Spleen (tissue), 11 donors: ENCODE measurements at regions not wholly inside any gene's neighbourhood (a gene's known extent, or its start where the extent isn't known, plus 50 kb on each side); places are given as distances from the start of the nearest gene placed in this dataset.

ENCODE experiments used
- DNase-seq: peaks from one replicate; pipeline ENCODE4 v3.0.0-alpha.2; 2020
- H3K27ac ChIP-seq, 8 donors: fragments of 200-600 bp; sonication (generic) in 7 of 8; 1 replicate in 4 of 8; 2 replicates in 4 of 8; pipeline versions ENCODE4 v1.5.0 to v1.8.0; 2016 to 2021; ENCODE audit warnings: inconsistent platforms in 4 of 8, mild to moderate bottlenecking in 4 of 8, moderate library complexity in 1 of 8
- H3K27me3 ChIP-seq, 7 donors: fragments of 200-600 bp; sonication (generic) in 6 of 7; replicated peaks in 1 of 7; 1 replicate in 4 of 7; 2 replicates in 3 of 7; pipeline versions ENCODE4 v1.5.0 to v1.8.0; 2016 to 2021; ENCODE audit warnings: inconsistent platforms in 3 of 7, mild to moderate bottlenecking in 1 of 7
- H3K36me3 ChIP-seq, 6 donors: fragments of 200-600 bp; sonication (generic) in 5 of 6; 1 replicate in 4 of 6; 2 replicates in 2 of 6; pipeline versions ENCODE4 v1.5.0 to v1.8.0; 2016 to 2021; ENCODE audit warnings: inconsistent platforms in 2 of 6
- H3K4me1 ChIP-seq, 6 donors: fragments of 200-600 bp; sonication (generic) in 5 of 6; 1 replicate in 3 of 6; 2 replicates in 3 of 6; pipeline versions ENCODE4 v1.5.0 to v1.8.0; 2016 to 2021; ENCODE audit warnings: inconsistent platforms in 3 of 6
- H3K4me3 ChIP-seq, 8 donors: fragments of 200-600 bp; sonication (generic) in 7 of 8; 1 replicate in 4 of 8; 2 replicates in 4 of 8; pipeline versions ENCODE4 v1.5.0 to v1.8.0; 2016 to 2021; ENCODE audit warnings: inconsistent platforms in 4 of 8, mild to moderate bottlenecking in 4 of 8, moderate library complexity in 2 of 8
- H3K9me3 ChIP-seq, 8 donors: fragments of 200-600 bp; sonication (generic) in 7 of 8; 1 replicate in 4 of 8; 2 replicates in 4 of 8; pipeline versions ENCODE4 v1.5.0 to v1.8.0; 2016 to 2021; ENCODE audit warnings: inconsistent platforms in 4 of 8
- CTCF ChIP-seq, 11 experiments: fragments of 200-600 bp in 7 of 11; fragments of 450-650 bp in 4 of 11; sonication (generic) in 4 of 11; IDR thresholded peaks in 8 of 11; conservative IDR thresholded peaks in 3 of 11; 1 replicate in 7 of 11; 2 replicates in 4 of 11; pipeline versions ENCODE4 v1.4.0 to v1.8.0; 2016 to 2021; ENCODE audit warnings: antibody characterized with exemption in 11 of 11, inconsistent platforms in 4 of 11, mild to moderate bottlenecking in 1 of 11
- POLR2A ChIP-seq, 3 donors: fragments of 450-650 bp; IDR thresholded peaks; one replicate each; pipeline ENCODE4 v1.5.1; 2017; ENCODE audit warnings: antibody characterized with exemption in 3 of 3, mild to moderate bottlenecking in 1 of 3
- POLR2AphosphoS5 ChIP-seq, 3 donors: sonication (generic); formaldehyde crosslinking; IDR thresholded peaks; one replicate each; pipeline ENCODE4 v1.5.1; 2017; ENCODE audit warnings: antibody characterized with exemption in 3 of 3
- WGBS, 5 donors: extraction: QIAGEN DNeasy Blood & Tissue Kit in 3 of 5; methylation state at CpG; one replicate each; pipeline versions ENCODE4 v1.1.5 to v1.1.7; 2013 to 2018; 5-methylcytosine and 5-hydroxymethylcytosine counted together
- intact Hi-C: fragments of 100-400 bp; cut with DNase I; formaldehyde crosslinking; loops from one replicate; pipeline ENCODE4 v1.15.0; 2023; ENCODE audit warnings: low total_unique reads
- donor health status: healthy with polysubstance abuse.
- donor health status: DM: no; HTN: no; CAD: no; lungs with moderate emphysema.
- donor health status: DM: no; HTN: no; CAD: no.
- donor health status: Bipolar disorder and iron deficiency.
- donor health status: healthy.
- donor health status: DM: no; HTN: no; CAD: no.
- donor health status: DM: yes; HTN: yes; CAD: no.

GRCh38 chr2:4073026-4073569, 369.7 kb downstream of the DCDC2C start:
- no peak for DNase-seq
- intact Hi-C loops: no loop called here

GRCh38 chr2:4077017-4077416, 373.6 kb downstream of the DCDC2C start:
- H3K36me3 ChIP-seq: no peaks in the 10 kb centered on the region
- no peaks in the 10 kb centered on the region for H3K27me3 ChIP-seq
- no peak overlapping the region for H3K4me3 ChIP-seq
- no peak for TF ChIP-seq POLR2AphosphoS5 (IDR thresholded peaks at IDR 0.05)
- TF ChIP-seq CTCF (IDR thresholded peaks at IDR 0.05 in 8 of 11, conservative IDR thresholded peaks at IDR 0.05 in 3 of 11): no peak
- no peak for TF ChIP-seq POLR2A (IDR thresholded peaks at IDR 0.05)
- peaks cover 0 to 22% (median 3%) of the 10 kb centered on the region in 8 donors for H3K9me3 ChIP-seq
- peaks cover 0 to 8% (median 0%) of the 10 kb centered on the region in 6 donors for H3K4me1 ChIP-seq
- DNase-seq: no peak
- intact Hi-C loops: no loop called here
- no peak overlapping the region for H3K27ac ChIP-seq
- WGBS, 5 donors: 45 to 62% (median 58%) methylated on average over 3 of the region's 3 CpGs

More at GRCh38 chr2:4073026-4073569, 369.7 kb downstream of the DCDC2C start:
- Histone ChIP-seq H3K4me3 (no peak overlapping the region), H3K36me3 (no peaks in the 10 kb centered on the region), H3K9me3 (peaks cover 0 to 10% (median 0%) of the 10 kb centered on the region in 8 donors), H3K27ac (no peak overlapping the region), H3K27me3 (no peaks in the 10 kb centered on the region), H3K4me1 (peaks cover 0 to 8% (median 0%) of the 10 kb centered on the region in 6 donors)
- TF ChIP-seq POLR2AphosphoS5 (IDR thresholded peaks at IDR 0.05) (no peak), POLR2A (IDR thresholded peaks at IDR 0.05) (no peak), CTCF (IDR thresholded peaks at IDR 0.05 in 8 of 11, conservative IDR thresholded peaks at IDR 0.05 in 3 of 11) (no peak)
- WGBS, 5 donors: 74 to 92% (median 88%) methylated on average over 8 to 11 of the region's 11 CpGs

- intact Hi-C loops: no loop called here
- 65 to 79% (median 78%) methylated on average over 7 of the region's 7 CpGs for WGBS, 5 donors
Measured at GRCh38 chr2:4085186-4085585, 381.8 kb downstream of the DCDC2C start.

GRCh38 chr2:4090668-4091630, 387.6 kb downstream of the DCDC2C start:
- no peaks in the 10 kb centered on the region for H3K4me1 ChIP-seq
- no peaks in the 10 kb centered on the region for H3K9me3 ChIP-seq
- intact Hi-C loops: no loop called here
- H3K36me3 ChIP-seq: no peaks in the 10 kb centered on the region
- no peak for DNase-seq
- no peak overlapping the region for H3K27ac ChIP-seq
- no peak overlapping the region for H3K4me3 ChIP-seq
- no peaks in the 10 kb centered on the region for H3K27me3 ChIP-seq
- no peak for TF ChIP-seq CTCF (IDR thresholded peaks at IDR 0.05 in 8 of 11, conservative IDR thresholded peaks at IDR 0.05 in 3 of 11)
- TF ChIP-seq POLR2AphosphoS5 (IDR thresholded peaks at IDR 0.05): no peak
- TF ChIP-seq POLR2A (IDR thresholded peaks at IDR 0.05): no peak
- WGBS, 5 donors: 66 to 82% (median 76%) methylated on average over 14 of the region's 14 CpGs

More at GRCh38 chr2:4085186-4085585, 381.8 kb downstream of the DCDC2C start:
- H3K4me1 ChIP-seq: no peaks in the 10 kb centered on the region
- H3K27me3 ChIP-seq: peaks cover 0 to 6% (median 0%) of the 10 kb centered on the region in 7 donors
- DNase-seq: no peak
- H3K4me3 ChIP-seq: no peak overlapping the region
- TF ChIP-seq POLR2A (IDR thresholded peaks at IDR 0.05): no peak
- H3K9me3 ChIP-seq: peaks cover 0 to 14% (median 0%) of the 10 kb centered on the region in 8 donors
- H3K36me3 ChIP-seq: no peaks in the 10 kb centered on the region
- no peak overlapping the region for H3K27ac ChIP-seq
